Uterus (tissue), 3 donors: ENCODE measurements at regions not wholly inside any gene's neighbourhood (a gene's known extent, or its start where the extent isn't known, plus 50 kb on each side); places are given as distances from the start of the nearest gene placed in this dataset.

Experiments
- DNase-seq, 2 donors: peaks; one replicate each; pipeline ENCODE4 v3.0.0-alpha.2; 2019 to 2020
- H3K27ac ChIP-seq, 2 donors: fragments of 200-600 bp; sonication (generic); 1 replicate in 1 of 2; 2 replicates in 1 of 2; pipeline ENCODE4 v1.5.1; 2016 to 2018
- H3K27me3 ChIP-seq, 2 donors: fragments of 200-600 bp; sonication (generic); one replicate each; pipeline ENCODE4 v1.5.1; 2018 to 2019; ENCODE audit warnings: control low read depth in 1 of 2
- H3K36me3 ChIP-seq, 2 donors: fragments of 200-600 bp; sonication (generic); one replicate each; pipeline ENCODE4 v1.5.1; 2019; ENCODE audit warnings: control low read depth in 1 of 2
- H3K4me1 ChIP-seq, 2 donors: fragments of 200-600 bp; sonication (generic); one replicate each; pipeline ENCODE4 v1.5.1; 2018 to 2019; ENCODE audit warnings: control low read depth in 1 of 2
- H3K4me3 ChIP-seq, 2 donors: fragments of 200-600 bp; sonication (generic); 1 replicate in 1 of 2; 2 replicates in 1 of 2; pipeline ENCODE4 v1.5.1; 2018 to 2019; ENCODE audit warnings: mild to moderate bottlenecking in 1 of 2
- H3K9me3 ChIP-seq, 2 donors: fragments of 200-600 bp; sonication (generic); one replicate each; pipeline ENCODE4 v1.5.1; 2019; ENCODE audit warnings: control low read depth in 1 of 2
- POLR2A ChIP-seq, 2 donors: fragments of 450-650 bp; IDR thresholded peaks; one replicate each; pipeline ENCODE4 v1.6.1; 2016; ENCODE audit warnings: antibody characterized with exemption in 2 of 2, mild to moderate bottlenecking in 1 of 2, moderate library complexity in 1 of 2
- intact Hi-C: fragments of 100-400 bp; cut with DNase I; formaldehyde crosslinking; loops from one replicate; pipeline ENCODE4 v1.15.1; 2023; ENCODE audit warnings: low total_unique reads
- TF ChIP-seq, protein P1 (sequence below), 4 experiments: fragments of 200-600 bp in 2 of 4; fragments of 450-650 bp in 2 of 4; sonication (generic) in 2 of 4; IDR thresholded peaks; one replicate each; pipeline ENCODE4 v1.5.1; 2016 to 2019; ENCODE audit warnings: antibody characterized with exemption in 4 of 4, mild to moderate bottlenecking in 2 of 4, moderate library complexity in 1 of 4
- donor health status: DM: yes; HTN: yes; CAD: no.

GRCh38 chr20:21573259-21573658 is 59.4 kb upstream of the NKX2-2 start:
- Histone ChIP-seq H3K9me3 (no peaks in the 10 kb centered on the region), H3K4me1 (no peaks in the 10 kb centered on the region), H3K4me3 (no peak overlapping the region), H3K27ac (no peak overlapping the region), H3K36me3 (no peaks in the 10 kb centered on the region), H3K27me3 (no peaks in the 10 kb centered on the region)
- intact Hi-C loops, result no loop called here
- TF ChIP-seq, protein P1, sequence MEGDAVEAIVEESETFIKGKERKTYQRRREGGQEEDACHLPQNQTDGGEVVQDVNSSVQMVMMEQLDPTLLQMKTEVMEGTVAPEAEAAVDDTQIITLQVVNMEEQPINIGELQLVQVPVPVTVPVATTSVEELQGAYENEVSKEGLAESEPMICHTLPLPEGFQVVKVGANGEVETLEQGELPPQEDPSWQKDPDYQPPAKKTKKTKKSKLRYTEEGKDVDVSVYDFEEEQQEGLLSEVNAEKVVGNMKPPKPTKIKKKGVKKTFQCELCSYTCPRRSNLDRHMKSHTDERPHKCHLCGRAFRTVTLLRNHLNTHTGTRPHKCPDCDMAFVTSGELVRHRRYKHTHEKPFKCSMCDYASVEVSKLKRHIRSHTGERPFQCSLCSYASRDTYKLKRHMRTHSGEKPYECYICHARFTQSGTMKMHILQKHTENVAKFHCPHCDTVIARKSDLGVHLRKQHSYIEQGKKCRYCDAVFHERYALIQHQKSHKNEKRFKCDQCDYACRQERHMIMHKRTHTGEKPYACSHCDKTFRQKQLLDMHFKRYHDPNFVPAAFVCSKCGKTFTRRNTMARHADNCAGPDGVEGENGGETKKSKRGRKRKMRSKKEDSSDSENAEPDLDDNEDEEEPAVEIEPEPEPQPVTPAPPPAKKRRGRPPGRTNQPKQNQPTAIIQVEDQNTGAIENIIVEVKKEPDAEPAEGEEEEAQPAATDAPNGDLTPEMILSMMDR (IDR thresholded peaks at IDR 0.05), result no peak
- no peak for TF ChIP-seq POLR2A (IDR thresholded peaks at IDR 0.05)
- DNase-seq, result no peak

GRCh38 chr20:21571841-21572690 is 58.2 kb upstream of the NKX2-2 start:
- Histone ChIP-seq H3K4me3 (no peak overlapping the region), H3K4me1 (no peaks in the 10 kb centered on the region), H3K27me3 (no peaks in the 10 kb centered on the region), H3K36me3 (no peaks in the 10 kb centered on the region), H3K27ac (no peak overlapping the region), H3K9me3 (no peaks in the 10 kb centered on the region)
- no peak for TF ChIP-seq POLR2A (IDR thresholded peaks at IDR 0.05)
- TF ChIP-seq, protein P1 (IDR thresholded peaks at IDR 0.05), result peak; percentile 31 to 64 (median 48)
- DNase-seq, result no peak
- intact Hi-C loops, result no loop called here

GRCh38 chr20:21570285-21570992 is 56.6 kb upstream of the NKX2-2 start:
- H3K27ac ChIP-seq, result no peak overlapping the region
- no peak for TF ChIP-seq POLR2A (IDR thresholded peaks at IDR 0.05)
- TF ChIP-seq, protein P1 (IDR thresholded peaks at IDR 0.05), result no peak
- DNase-seq, result no peak
- H3K4me1 ChIP-seq, result no peaks in the 10 kb centered on the region
- no peak overlapping the region for H3K4me3 ChIP-seq
- intact Hi-C loops, result no loop called here
- H3K27me3 ChIP-seq, result no peaks in the 10 kb centered on the region
- H3K9me3 ChIP-seq, result no peaks in the 10 kb centered on the region
- no peaks in the 10 kb centered on the region for H3K36me3 ChIP-seq

DNA sequence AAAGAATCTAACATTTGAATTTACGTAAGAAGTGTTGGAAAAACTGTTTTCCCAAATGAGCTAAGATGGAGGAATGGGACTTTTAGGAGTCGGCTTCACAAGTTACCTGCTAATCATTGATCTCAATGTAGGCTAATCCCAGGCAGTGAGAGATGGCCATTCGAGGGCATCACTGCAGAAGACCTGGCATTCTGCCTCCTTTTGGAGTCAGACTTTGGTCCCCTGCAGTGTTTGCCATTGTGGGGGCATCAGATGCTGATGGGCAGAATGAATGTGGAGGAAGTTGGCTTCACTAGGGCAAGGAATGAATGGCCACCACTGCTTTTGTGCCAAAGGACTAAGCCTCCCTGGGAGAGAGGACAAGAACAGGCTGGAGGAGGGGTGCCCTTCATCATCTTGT is 55.7 kb upstream of the NKX2-2 start:
- intact Hi-C loops, result no loop called here
- H3K27me3 ChIP-seq, result no peaks in the 10 kb centered on the region
- no peaks in the 10 kb centered on the region for H3K36me3 ChIP-seq
- H3K4me1 ChIP-seq, result no peaks in the 10 kb centered on the region
- no peak for DNase-seq
- H3K27ac ChIP-seq, result no peak overlapping the region
- H3K9me3 ChIP-seq, result no peaks in the 10 kb centered on the region
- H3K4me3 ChIP-seq, result no peak overlapping the region
- TF ChIP-seq, protein P1 (IDR thresholded peaks at IDR 0.05), result no peak
- no peak for TF ChIP-seq POLR2A (IDR thresholded peaks at IDR 0.05)

DNA sequence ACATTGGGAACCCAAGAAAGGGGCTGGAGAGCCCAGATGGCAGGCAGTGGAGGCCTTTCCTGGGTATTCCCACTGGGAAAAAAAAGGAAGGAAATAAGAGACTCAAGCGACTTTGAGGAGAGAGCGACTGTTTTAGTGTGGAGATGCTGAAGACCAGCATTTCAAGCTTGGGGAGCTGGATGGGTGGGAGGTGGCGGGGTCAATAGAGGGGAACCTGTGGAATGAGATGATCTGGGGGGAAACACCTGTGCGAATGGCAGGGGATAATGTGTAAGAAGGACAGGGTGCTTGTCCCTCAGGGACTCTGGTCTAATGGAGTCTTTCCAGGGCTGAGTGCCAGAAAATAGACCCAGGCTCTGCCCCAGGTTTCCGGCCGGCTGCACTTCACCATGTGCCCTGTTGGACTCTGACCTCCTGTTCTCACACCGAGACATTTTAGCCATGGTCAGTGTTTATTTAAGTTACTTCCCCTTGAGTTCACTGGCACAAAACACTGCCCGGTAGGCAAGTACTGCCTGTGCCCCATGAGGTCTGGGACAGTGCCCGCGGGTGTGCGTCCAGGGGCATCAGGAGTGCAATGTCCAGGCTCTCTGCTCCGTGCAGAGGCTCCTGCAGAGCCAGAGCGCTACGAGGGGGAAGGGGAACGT is 50.4 kb upstream of the NKX2-2 start:
- no peaks in the 10 kb centered on the region for H3K27me3 ChIP-seq
- intact Hi-C loops, result no loop called here
- H3K4me1 ChIP-seq, result no peaks in the 10 kb centered on the region
- H3K9me3 ChIP-seq, result no peaks in the 10 kb centered on the region
- H3K27ac ChIP-seq, result no peak overlapping the region
- no peaks in the 10 kb centered on the region for H3K36me3 ChIP-seq
- no peak for TF ChIP-seq POLR2A (IDR thresholded peaks at IDR 0.05)
- TF ChIP-seq, protein P1 (IDR thresholded peaks at IDR 0.05), result no peak
- DNase-seq, result no peak
- no peak overlapping the region for H3K4me3 ChIP-seq
